ENCODE measurements at regions not wholly inside any gene's neighbourhood (a gene's known extent, or its start where the extent isn't known, plus 50 kb on each side); places are given as distances from the start of the nearest gene placed in this dataset.

- DNase-seq: no peak
- no peaks in the 10 kb centered on the region for H3K27me3 ChIP-seq (ENCODE audit: control insufficient read depth, insufficient read depth, low read length)
- H3K4me3 ChIP-seq (ENCODE audit: insufficient read depth, low read depth, low read length): no peak overlapping the region
- H3K36me3 ChIP-seq (replicated peaks; ENCODE audit: control insufficient read depth, insufficient read depth, low read length): no peaks in the 10 kb centered on the region
Observed at GRCh38 chr18:39415471-39415870, 1849.9 kb upstream of the CELF4 start.

GRCh38 chr18:39414009-39414700 is 1848.6 kb upstream of the CELF4 start:
- DNase-seq: no peak
- H3K36me3 ChIP-seq (replicated peaks; ENCODE audit: control insufficient read depth, insufficient read depth, low read length): no peaks in the 10 kb centered on the region
- no peak overlapping the region for H3K4me3 ChIP-seq (ENCODE audit: insufficient read depth, low read depth, low read length)
- no peaks in the 10 kb centered on the region for H3K27me3 ChIP-seq (ENCODE audit: control insufficient read depth, insufficient read depth, low read length)

- Histone ChIP-seq H3K4me3 (ENCODE audit: insufficient read depth, low read depth, low read length) (no peak overlapping the region), H3K36me3 (replicated peaks; ENCODE audit: control insufficient read depth, insufficient read depth, low read length) (no peaks in the 10 kb centered on the region), H3K27me3 (ENCODE audit: control insufficient read depth, insufficient read depth, low read length) (no peaks in the 10 kb centered on the region)
- DNase-seq: no peak
Observed at GRCh38 chr18:39406941-39407340, 1841.3 kb upstream of the CELF4 start.

DNA sequence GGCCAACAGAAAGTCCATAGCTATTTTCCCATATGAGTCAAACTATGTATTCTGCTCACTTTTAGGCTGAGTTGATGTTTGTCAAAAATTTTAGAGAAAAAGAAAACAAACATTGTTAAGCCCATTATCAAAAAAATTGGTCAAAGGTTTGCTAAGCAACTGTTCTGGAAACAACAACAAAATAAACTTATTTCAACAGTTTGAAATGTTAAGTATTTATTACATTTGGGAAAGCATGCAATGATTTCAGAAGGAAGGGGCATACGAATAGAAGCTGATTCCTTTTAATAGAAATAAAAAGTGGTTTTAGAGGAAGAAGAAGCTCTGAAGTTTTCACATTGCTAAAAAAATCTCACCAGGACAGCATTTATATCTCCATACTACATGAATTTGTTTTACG is 1837.5 kb upstream of the CELF4 start:
- H3K36me3 ChIP-seq (replicated peaks; ENCODE audit: control insufficient read depth, insufficient read depth, low read length): no peaks in the 10 kb centered on the region
- H3K27me3 ChIP-seq (ENCODE audit: control insufficient read depth, insufficient read depth, low read length): no peaks in the 10 kb centered on the region
- DNase-seq: no peak
- H3K4me3 ChIP-seq (ENCODE audit: insufficient read depth, low read depth, low read length): no peak overlapping the region

GRCh38 chr18:39399662-39400061 is 1834.1 kb upstream of the CELF4 start:
- no peak for DNase-seq
- Histone ChIP-seq H3K27me3 (ENCODE audit: control insufficient read depth, insufficient read depth, low read length) (no peaks in the 10 kb centered on the region), H3K36me3 (replicated peaks; ENCODE audit: control insufficient read depth, insufficient read depth, low read length) (no peaks in the 10 kb centered on the region), H3K4me3 (ENCODE audit: insufficient read depth, low read depth, low read length) (no peak overlapping the region)

- no peak overlapping the region for H3K4me3 ChIP-seq (ENCODE audit: insufficient read depth, low read depth, low read length)
- DNase-seq: no peak
- no peaks in the 10 kb centered on the region for H3K36me3 ChIP-seq (replicated peaks; ENCODE audit: control insufficient read depth, insufficient read depth, low read length)
- no peaks in the 10 kb centered on the region for H3K27me3 ChIP-seq (ENCODE audit: control insufficient read depth, insufficient read depth, low read length)
Observed at GRCh38 chr18:39396168-39396567, 1830.6 kb upstream of the CELF4 start.

- Histone ChIP-seq H3K4me3 (ENCODE audit: insufficient read depth, low read depth, low read length) (no peak overlapping the region), H3K27me3 (ENCODE audit: control insufficient read depth, insufficient read depth, low read length) (no peaks in the 10 kb centered on the region), H3K36me3 (replicated peaks; ENCODE audit: control insufficient read depth, insufficient read depth, low read length) (no peaks in the 10 kb centered on the region)
- DNase-seq: no peak
Observed at GRCh38 chr18:39389800-39390379, 1824.3 kb upstream of the CELF4 start.

DNA sequence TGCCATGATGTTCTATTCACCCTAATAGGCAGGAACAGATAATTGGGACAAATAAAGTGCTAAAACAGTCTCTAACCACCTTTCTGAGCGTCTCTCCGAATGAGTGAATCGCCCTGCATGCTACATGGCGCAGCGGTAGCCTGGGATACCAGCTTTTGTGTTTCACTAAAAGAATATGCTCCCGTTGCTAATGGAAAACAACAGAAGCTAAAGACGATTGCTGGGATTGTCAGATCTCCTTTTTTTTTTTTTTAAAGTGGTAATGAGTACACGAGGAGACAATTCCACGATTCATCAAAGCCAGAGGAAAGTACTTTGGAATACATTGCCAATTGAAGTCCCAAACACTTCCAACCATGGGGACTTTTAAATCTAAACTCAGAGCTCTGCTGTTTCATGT is 1815.3 kb upstream of the CELF4 start:
- H3K4me3 ChIP-seq (ENCODE audit: insufficient read depth, low read depth, low read length): no peak overlapping the region

DNA sequence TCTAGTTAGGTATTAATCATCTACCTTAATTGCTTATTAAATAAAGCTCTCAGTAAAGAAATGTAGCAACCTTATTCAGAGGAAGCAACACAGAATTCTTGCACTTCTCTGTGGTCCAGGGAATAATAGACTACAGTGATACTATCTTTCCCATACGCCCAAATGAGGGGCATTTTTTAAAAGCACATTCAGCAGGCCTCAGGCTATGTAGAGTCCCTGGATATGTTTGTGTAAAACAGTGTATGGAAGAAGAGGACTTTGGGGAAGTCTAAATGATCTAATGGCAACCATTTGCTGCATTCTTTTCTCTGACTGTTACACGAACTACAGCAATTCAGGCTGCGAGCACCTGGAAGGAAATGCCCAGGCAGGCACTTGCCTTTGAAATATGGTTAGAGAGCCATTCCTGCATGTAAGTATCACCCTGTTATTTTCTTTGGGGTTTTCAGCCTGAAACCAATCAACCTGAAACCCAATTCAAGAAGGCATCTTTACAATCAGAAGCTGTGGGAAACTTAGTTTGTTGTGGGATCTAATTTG is 1814.7 kb upstream of the CELF4 start:
- Histone ChIP-seq H3K4me3 (ENCODE audit: insufficient read depth, low read depth, low read length) (no peak overlapping the region), H3K36me3 (replicated peaks; ENCODE audit: control insufficient read depth, insufficient read depth, low read length) (no peaks in the 10 kb centered on the region), H3K27me3 (ENCODE audit: control insufficient read depth, insufficient read depth, low read length) (no peaks in the 10 kb centered on the region)
- DNase-seq: no peak

More for the DNA sequence above, 1815.3 kb upstream of the CELF4 start:
- no peak for DNase-seq
- H3K36me3 ChIP-seq (replicated peaks; ENCODE audit: control insufficient read depth, insufficient read depth, low read length): no peaks in the 10 kb centered on the region
- no peaks in the 10 kb centered on the region for H3K27me3 ChIP-seq (ENCODE audit: control insufficient read depth, insufficient read depth, low read length)

DNA sequence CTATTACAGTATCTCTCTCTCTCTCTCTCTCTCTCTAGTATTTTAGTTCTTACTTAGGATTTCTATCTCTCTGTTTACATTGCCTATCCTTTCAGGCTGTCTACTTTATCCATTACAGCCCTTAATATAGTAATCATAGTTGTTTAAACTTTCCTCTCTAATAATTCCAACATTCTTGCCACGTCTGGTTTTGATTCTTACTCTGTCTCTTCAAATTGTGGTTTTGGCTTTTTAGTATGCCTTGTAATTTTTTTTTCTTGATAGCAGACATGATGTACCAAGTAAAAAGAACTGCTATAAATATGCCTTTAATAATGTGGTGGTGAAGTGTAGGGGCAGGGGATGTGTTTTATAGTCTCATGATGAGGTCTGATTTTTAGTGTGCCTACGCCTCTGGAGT is 1809.5 kb upstream of the CELF4 start:
- no peak for DNase-seq

GRCh38 chr18:39371996-39372395 is 1806.4 kb upstream of the CELF4 start:
- DNase-seq: no peak
- no peak overlapping the region for H3K4me3 ChIP-seq (ENCODE audit: insufficient read depth, low read depth, low read length)
- H3K27me3 ChIP-seq (ENCODE audit: control insufficient read depth, insufficient read depth, low read length): no peaks in the 10 kb centered on the region
- H3K36me3 ChIP-seq (replicated peaks; ENCODE audit: control insufficient read depth, insufficient read depth, low read length): no peaks in the 10 kb centered on the region

More for the DNA sequence above, 1809.5 kb upstream of the CELF4 start:
- Histone ChIP-seq H3K36me3 (replicated peaks; ENCODE audit: control insufficient read depth, insufficient read depth, low read length) (no peaks in the 10 kb centered on the region), H3K27me3 (ENCODE audit: control insufficient read depth, insufficient read depth, low read length) (no peaks in the 10 kb centered on the region), H3K4me3 (ENCODE audit: insufficient read depth, low read depth, low read length) (no peak overlapping the region)

DNA sequence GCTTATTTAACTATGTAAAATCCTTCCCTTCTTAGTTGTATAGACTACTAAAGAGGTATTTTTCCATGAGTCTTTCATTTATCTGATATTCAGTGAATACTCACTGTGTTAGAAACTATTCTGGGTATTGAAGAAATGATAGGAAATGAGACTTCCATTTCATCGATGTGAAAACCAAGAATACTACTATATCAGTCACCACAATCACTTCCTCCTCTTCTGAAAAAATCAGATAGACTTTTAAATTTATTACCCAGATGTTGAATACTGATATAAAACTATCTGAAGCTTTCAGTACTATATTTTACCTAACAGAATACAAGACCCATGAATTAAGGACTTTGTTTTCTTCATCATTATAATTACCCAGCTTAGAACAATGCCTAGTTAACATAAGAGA is 1801.1 kb upstream of the CELF4 start:
- no peak for DNase-seq

DNA sequence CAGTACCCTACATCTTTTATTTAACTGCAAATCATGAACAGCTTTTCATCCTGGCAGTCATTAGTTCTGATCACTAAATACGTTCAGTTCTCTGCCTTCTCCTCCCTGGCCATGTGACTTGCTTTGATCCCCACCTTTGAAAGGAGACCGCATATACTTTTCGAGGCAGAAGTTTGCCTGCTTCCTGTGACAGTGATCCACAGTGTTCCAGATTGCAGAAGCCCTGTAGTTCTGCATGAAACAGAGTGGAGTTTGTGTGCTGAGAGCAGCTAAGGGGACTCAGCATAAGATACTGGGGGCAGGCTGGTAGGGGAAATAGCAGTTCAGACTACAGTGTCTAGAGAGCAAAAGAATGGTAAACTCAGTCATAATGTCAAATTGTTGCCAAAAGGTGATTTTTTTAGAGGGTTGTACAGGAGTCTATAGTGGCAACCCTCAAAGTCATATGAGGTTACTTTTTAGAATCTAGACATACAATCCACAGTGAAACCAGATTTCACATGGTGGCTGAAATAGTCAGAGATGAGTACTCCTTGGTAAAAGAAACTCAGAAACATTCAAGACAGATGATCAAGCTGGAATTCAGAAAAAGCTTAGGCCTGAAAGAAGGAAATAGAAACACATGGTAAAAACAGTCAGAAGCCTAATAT is 1800.4 kb upstream of the CELF4 start:
- Histone ChIP-seq H3K4me3 (ENCODE audit: insufficient read depth, low read depth, low read length) (no peak overlapping the region), H3K36me3 (replicated peaks; ENCODE audit: control insufficient read depth, insufficient read depth, low read length) (no peaks in the 10 kb centered on the region)
- no peak for DNase-seq

More for the DNA sequence above, 1801.1 kb upstream of the CELF4 start:
- Histone ChIP-seq H3K27me3 (ENCODE audit: control insufficient read depth, insufficient read depth, low read length) (no peaks in the 10 kb centered on the region), H3K36me3 (replicated peaks; ENCODE audit: control insufficient read depth, insufficient read depth, low read length) (no peaks in the 10 kb centered on the region), H3K4me3 (ENCODE audit: insufficient read depth, low read depth, low read length) (no peak overlapping the region)

GRCh38 chr18:39360072-39360471 is 1794.5 kb upstream of the CELF4 start:
- Histone ChIP-seq H3K36me3 (replicated peaks; ENCODE audit: control insufficient read depth, insufficient read depth, low read length) (no peaks in the 10 kb centered on the region), H3K4me3 (ENCODE audit: insufficient read depth, low read depth, low read length) (no peak overlapping the region), H3K27me3 (ENCODE audit: control insufficient read depth, insufficient read depth, low read length) (no peaks in the 10 kb centered on the region)
- no peak for DNase-seq

More for the DNA sequence above, 1800.4 kb upstream of the CELF4 start:
- no peaks in the 10 kb centered on the region for H3K27me3 ChIP-seq (ENCODE audit: control insufficient read depth, insufficient read depth, low read length)

GRCh38 chr18:39359636-39360035 is 1794.0 kb upstream of the CELF4 start:
- H3K27me3 ChIP-seq (ENCODE audit: control insufficient read depth, insufficient read depth, low read length): no peaks in the 10 kb centered on the region
- no peak overlapping the region for H3K4me3 ChIP-seq (ENCODE audit: insufficient read depth, low read depth, low read length)
- no peaks in the 10 kb centered on the region for H3K36me3 ChIP-seq (replicated peaks; ENCODE audit: control insufficient read depth, insufficient read depth, low read length)
- DNase-seq: no peak
